SIG-M5 (cell line): ENCODE measurements at regions not wholly inside any gene's neighbourhood (a gene's known extent, or its start where the extent isn't known, plus 50 kb on each side); places are given as distances from the start of the nearest gene placed in this dataset.
"Not testable (repeated sequence)": the region's sequence is repeated elsewhere in the genome, so short reads cannot be mapped to it uniquely, and the experiment has no call there.

Source experiments
- DNase-seq: peaks from one replicate; lab custom pipeline; 2025; lab: John Stamatoyannopoulos, UW

DNA sequence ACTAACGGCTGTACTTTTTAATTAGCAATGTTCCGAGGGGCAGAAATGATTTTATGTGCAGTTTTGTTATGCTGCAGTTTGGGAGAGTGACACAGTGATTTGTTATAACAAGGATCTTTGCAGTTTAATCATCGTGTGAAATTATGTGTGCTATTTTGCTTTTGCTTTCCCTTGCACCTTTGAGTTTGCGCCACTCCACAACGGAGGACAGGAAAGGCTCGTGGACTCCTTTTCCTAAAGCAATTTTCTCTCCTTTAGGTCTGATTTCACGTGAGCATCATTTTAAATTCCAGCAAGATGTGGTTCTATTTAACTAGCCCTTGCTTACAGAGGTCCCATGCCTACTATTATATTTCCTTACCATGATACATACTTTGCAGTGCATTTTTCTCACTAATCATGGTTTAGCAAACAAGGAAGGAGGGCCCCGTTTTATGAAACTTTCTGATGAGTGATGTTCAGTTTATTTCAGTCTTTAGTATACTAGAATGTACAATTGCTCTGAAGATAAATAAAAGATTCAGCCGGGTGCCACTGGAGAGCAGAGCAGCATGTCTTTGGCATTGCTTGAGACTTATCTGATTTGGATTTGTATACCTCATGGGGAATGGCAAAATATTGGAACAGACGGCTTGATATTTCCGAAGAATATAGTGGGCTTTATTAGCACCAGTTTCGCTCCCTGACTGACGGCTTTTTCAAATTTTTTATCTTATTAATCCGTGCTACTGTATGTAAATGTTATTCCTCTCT is 528.2 kb upstream of the FANCL start:
- no peak for DNase-seq

DNA sequence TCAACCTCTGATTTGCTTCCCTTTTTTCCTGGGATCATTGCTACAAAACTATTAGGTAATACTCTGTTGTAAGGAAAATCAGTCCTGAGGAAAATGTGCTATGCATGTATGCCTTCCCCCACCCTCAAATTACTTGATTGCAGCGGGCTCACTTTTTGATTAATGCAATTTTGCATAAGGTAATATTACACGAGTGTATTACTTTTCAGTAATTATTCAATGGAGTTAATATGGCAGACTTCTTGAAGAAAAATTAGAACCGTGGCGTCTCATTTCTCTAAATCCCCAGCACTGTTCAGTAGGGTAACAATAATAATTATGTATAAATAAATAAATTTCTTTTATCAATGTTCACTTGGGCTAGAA is 527.6 kb upstream of the FANCL start:
- no peak for DNase-seq

DNA sequence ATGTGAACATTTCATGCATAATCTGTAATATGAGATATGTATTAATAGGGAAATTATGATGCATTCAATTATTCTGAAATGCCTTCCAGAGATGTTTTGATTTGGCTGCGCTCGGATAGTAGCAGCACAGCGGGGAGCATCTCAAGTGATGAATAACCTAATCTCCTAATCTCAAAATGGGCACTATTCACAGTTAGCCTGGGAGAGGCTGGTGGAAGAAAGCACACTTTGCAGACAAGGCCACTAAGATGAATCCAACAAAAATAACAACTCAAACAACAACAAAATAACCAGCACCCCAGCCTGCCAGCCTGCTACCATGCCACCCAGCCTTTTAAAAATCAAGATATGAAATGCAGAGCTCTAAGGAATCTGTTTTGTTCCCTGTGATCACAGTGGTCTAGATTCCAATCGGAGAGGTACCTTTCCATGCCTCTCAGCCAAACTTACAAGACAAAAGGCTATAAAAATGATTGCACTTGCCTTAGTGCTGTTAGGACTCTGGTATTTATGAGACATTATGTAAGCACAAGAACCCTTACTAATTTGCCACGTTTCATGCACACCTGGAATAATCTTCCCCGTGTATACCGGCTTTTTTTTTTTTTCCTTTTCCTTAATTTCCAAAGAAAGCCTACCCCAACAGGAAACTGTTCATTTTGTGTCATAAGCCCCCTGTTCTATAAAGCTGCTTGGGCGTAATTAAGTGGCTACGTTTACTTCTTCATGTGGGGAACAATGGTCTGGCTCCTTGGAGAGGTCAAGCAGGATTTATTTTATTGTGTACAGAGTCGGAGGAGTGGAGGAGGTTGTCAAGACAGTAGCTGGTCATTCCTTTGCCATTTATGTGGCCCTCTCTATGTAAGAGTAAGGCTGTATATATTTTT is 526.9 kb upstream of the FANCL start:
- DNase-seq, result no peak

DNA sequence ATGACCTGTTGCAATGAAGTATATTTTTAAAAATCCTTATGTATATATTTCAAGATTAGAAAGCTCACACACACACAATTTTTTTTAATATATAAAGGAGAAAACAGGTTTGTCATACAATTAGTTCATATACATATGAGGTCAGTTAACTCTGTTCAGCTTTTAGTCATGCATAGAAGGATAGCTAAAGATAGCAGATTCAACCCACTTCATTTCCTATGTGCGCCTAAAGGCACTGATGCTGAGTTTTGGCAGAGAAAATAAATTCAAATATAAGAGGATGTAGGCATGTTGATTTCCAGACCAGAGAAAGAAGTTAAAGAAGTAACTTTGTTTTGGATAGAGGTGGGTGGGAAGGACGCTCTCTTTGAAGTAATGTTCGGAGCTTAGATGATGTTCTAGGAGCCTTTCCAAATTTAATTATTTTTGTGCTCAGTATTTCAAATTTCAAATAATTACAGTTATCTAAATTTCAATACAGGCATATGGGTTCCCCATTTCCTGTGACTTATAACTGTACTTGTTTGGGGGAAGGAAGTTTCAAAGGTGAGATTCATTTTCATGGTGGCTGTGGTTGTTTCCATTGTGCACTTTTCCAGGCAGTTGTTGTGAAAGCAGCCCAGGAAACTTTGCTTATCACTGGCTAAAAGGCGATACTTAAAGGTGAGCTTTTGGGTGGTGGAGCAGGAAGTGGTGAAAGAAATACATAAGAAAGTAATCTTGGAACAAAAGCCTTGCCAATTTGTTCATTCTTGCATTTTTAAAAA is 523.4 kb upstream of the FANCL start:
- no peak for DNase-seq

DNA sequence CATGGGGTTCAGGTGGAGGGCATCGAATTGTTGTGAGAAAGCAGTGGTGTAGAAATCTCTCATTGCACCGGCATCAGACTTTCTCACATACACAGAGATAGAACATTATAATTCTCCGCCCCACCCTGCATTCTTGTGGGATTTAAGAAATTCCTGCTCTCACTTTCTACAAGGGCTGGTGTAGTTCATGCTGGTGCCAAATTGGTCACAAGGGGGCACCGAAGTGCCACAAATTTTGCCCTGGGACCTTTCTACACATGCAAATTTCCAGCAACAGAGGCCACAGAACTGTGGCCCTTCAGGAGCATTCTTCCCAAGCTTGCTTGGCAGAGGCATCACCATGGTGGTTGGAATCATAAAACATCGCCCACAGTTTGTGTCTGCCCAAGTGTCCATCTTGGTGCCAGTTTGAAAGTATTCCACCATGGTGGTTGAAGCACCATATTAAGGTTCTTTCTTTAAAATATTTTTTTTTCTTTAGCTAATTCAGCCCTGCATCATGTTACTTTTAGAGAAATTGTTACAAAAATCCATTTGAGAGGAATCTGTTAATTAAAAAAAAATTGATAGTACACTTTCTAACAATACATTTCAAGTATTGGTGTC is 521.2 kb upstream of the FANCL start:
- no peak for DNase-seq

DNA sequence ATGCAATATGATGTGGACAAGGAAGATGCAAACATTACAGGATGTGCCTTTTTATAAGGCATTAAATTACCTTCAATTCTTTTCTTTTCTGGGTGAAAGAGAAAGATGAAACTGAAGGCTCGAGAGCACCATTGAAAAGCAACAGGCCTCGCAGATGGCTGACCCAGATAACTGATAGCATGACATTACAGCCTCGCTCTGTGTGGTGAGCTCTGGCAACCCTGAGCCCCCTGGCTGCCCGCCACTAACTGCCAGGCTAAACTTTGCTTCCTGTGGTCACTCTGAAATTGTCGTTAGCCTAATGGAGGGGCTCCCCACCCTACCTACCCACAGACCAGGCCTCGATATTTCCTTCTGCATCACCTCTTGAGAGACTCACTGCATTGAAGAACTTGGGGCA is 516.8 kb upstream of the FANCL start:
- no peak for DNase-seq

DNA sequence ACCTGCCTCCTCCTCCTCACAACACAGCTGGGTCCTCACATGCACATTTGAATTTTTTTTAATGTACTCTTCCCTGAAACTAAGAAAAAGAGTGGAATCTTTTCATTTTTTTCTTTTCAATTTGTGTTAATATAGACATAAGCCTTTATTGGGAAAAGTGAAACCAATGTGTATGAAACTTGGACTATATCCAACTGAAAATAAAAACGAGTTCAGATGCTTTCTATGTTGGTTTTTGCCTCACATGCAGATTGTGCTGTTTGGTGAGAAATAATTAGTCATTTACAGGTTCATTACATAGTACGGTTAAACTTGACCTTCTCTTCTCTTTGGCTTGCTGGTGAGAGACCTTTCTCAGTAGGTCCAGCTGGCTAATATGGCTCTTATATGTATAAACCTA is 515.2 kb upstream of the FANCL start:
- DNase-seq, result no peak

DNA sequence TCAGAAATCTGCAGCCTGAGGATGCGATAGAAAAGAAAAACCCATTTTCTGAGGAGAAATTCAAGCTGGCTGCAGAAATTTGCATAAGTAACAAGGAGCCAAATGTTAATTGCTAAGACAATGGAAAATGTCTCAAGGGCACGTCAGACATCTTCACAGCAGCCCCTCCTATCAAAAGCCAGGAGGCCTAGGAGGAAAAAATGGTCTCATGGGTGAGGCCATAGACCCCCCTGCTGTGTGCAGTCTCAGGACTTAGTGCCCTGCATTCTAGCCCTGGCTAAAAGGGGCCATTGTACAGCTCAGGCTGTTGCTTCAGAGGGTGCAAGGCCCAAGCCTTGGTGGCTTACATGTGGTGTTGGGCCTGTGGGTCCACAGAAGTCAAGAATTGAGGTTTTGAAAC is 511.4 kb upstream of the FANCL start:
- DNase-seq, result not testable (repeated sequence)

DNA sequence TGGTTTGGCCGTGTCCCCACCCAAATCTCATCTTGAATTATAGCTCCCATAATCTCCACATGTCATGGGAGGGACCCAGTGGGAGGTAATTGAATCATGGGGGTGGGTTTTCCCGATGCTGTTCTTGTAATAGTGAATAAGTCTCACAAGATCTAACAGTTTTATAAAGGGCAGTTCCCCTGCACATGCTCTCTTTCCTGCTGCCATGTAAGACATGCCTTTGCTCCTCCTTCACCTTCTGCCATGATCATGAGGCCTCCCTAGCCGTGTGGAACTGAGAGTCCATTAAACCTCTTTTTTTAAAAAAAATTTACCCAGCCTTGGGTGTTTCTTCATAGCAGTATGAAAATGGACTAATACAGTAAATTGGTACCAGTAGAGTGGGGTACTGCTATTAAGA is 510.6 kb upstream of the FANCL start:
- DNase-seq, result not testable (repeated sequence)

DNA sequence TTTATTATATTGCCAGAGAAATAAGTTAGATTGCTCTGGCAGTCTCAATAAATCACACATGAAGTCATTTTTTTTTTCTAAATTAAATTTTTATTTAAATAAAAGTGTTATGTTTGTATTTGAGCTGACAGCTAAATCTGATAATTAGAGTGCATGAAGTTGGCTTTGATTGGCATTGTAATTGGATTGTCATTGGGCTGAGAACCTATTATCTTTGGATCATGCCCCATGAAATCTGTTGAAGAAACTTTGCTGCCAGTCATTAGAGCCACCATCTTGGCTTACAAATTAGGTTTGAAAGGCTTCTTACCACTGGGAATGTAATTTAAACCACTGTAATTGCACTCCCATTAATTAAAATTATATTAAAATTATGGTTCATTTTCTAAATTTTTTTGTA is 507.9 kb upstream of the FANCL start:
- DNase-seq, result no peak

DNA sequence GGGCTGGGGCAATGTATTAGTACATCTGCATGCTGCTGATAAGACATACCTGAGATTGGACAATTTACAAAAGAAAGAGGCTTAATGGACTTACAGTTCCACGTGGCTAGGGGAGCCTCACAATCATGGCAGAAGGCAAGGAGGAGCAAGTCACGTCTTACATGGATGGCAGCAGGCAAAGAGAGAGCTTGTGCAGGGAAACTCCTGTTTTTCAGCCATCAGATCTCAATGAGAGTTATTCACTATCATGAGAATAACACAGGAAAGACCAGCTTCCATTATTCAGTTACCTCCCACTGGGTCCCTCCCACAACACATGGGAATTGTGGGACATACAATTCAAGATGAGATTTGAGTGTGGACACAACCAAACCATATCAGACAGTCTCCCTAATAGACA is 504.2 kb upstream of the FANCL start:
- not testable (repeated sequence) for DNase-seq

DNA sequence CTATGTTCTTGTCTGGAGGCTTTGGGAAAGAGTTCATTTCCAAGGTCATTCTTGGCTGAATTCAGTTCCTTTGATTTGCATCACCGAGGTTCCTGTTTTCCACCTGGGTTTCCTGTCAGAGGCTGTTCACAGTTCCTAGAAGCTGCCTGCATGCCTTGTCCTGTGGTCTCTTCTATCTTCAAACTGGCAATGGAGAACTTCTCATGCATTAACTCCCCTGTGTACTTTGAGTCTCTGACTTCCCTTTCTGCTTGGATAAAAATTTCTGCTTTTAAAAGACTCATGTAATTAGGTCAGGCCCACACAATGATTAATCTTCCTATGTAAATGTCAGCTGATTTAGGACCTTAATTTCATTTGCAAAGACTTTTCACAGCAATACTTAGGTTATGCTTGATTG is 499.3 kb upstream of the FANCL start:
- no peak for DNase-seq

DNA sequence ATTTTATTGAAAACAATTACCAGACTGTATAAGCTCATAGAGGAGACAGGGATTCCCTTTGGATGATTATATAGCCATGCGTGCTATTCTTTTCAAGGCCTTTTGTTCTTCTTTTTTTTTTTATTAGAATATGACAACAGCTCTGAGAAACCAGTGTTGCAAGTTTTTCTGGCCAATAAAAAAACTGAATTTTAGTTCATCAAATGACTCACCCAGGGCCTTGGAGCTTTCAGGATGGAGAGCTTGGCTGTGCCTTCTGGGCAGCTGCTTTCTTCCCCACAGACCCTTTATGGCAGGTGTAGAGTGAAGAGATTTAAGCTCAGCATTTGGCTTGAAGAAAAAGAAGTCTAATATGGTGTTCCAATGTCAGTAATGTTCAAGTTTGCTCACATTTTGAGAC is 497.9 kb upstream of the FANCL start:
- DNase-seq, result no peak

DNA sequence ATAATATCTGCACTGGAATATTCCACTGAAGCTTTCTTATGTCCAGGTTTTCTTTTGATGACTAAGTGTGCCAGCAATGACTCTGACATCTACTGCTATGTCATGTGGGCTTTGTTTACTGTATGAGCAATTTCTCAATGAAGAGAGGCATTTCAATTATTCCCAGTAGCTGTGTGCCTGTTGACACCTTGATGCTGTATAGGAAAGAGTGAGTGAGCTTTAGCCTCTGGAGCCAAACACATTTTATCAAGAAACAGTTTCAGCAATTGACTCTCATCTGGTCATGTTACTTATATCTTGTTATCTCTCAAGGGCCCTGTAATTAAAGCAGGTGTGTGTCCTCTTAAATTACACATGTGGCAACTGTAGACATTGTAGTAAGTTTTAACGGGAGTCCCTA is 493.2 kb upstream of the FANCL start:
- no peak for DNase-seq

DNA sequence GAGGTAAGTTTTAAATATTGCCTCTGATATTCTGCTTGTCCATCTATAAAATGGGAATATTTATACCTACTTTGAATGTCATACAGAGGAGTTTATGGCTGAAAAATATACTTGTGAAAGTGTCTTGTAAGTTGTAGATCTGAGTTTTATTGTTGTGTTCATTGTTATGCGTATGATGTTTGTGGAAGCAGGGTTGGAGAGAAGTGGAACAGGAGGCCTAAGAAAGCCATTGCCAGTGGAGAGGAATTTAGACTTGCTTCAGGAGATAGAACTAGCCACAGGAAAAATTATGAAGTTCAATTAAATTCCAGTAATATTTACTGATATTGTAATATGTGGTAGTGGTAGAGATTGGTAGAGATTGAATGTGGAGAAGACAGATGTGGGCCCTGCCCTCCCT is 491.9 kb upstream of the FANCL start:
- DNase-seq, result no peak

DNA sequence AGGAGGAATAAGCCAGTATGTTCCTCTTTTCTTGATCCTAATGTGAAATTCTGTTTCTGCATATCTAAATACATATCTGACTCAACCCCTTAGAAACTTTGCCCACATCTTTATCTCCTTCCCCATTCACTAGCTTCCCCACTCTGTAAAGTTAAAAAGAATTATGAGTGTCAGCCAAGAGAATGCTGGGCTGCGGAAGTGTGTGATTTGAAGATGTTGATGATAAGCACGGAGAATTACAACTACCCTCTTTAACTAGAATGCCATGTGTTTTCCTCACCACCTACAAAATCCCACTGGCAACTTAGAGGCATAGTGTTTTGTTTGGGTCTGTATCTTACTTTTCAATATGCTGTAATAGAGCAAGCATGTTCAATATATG is 490.4 kb upstream of the FANCL start:
- peak; percentile 95 for DNase-seq

DNA sequence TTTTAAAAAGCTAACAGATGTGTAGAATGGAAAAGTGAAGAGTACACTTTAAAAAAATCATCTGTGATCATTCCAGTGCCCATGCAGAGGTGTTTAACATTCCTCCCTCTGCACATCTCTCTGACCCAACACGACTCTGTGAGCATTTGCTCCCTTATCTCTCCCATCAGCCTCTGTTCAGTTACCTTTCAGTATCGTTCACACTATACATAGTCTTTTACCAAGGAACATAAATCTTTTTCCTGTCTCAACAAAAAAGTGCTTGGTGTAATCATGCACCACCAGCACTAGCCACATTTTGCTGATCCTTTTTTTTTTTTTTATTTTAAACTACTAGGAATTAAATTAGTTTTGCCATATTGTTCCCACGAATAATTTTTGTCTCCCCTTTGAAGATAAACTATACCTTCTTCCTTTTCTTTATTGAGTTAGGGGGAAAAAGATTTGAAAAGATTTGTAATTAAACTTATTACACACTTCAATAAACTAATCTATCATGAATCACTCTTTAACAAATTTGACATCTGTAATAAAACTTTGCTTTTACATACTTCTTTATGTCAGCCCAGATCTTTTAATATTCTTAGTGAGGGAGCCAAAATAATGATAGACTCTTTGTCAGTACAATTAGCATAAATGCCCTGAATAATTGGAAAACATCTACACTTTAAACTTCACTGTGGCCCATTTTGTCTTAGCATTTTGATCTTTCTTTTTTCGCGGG is 489.8 kb upstream of the FANCL start:
- DNase-seq, result no peak

DNA sequence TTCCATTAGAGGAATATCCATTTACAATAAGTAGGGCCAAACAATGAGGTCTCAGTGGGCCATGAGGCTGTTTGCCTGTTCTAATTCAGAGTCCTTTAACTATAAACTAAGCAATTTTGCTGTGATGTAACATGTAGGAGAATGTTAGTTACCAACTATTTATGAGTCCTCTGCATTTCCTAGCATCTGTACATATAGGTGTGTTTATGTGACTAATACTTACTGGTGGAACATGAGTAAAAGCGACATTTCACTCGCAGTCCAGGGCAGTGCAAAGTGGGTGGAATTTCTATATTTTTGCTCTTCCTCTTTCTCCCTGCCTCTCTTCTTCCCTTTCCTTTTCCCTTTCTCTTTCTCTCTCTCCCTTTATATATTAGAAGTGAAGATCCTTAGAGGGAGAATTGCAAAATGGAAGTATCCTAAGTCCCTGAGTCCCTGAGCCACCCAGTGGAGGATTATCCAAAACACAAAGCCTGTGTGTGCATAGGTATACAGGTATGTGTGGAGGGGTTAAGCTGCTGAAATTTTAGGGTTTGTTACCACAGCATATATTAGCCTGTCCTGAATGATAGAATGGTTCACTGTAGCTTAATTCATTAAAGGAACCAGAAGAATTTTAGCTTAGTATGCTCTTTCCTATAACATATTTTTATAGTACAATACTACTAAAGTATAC is 487.0 kb upstream of the FANCL start:
- DNase-seq, result no peak

DNA sequence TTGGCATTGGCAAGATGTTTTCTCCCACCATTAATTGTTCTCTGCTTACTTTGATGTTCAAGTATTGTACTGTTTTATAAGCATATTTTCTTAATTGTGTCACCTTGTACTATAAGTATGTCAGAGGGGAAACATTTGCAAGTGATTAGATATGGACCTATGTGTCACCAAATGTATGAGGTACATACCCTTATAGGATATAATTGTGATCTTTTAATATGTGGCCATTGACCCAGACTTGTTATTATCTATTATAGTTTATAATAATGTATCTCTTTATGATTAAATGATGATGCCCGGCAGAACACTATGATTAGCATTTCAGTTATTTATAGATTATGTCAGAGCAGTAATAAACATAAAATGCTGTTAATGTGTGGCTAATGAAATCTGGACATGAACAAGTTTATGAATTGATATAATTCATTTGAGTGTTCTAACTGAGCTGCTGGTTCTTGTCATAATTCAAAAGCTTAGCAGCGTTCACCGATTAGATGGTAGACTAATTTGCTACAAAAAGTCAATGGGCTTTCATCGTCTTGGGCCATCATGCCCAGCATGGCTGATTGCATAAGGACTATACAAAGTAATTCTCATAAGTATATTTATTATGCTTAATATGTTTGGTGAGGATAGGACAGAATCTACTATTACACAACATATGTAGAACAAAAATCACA is 480.9 kb upstream of the FANCL start:
- DNase-seq, result no peak
